Stimulated activated naive CD8-positive, alpha-beta T cell treated with anti-CD3 and anti-CD28 coated beads, Interleukin-15, amount 100 ng/mL, for 72 hours (primary cell): ENCODE measurements at regions not wholly inside any gene's neighbourhood (a gene's known extent, or its start where the extent isn't known, plus 50 kb on each side); places are given as distances from the start of the nearest gene placed in this dataset.
"Not testable (repeated sequence)": the region's sequence is repeated elsewhere in the genome, so short reads cannot be mapped to it uniquely, and the experiment has no call there.

ENCODE experiments used
- ATAC-seq: fragments of 150-1000 bp; cut with Tn5 transposase; 2 replicates; pipeline ENCODE4 v1.10.0; 2021; ENCODE audit warnings: mild to moderate bottlenecking, moderate library complexity
- DNase-seq, 2 donors: peaks; one replicate each; pipeline ENCODE4 v3.0.0; 2021 to 2022
- H3K27ac Mint-ChIP-seq, 2 donors: one replicate each; pipeline ENCODE4 v1.8.0; 2022; ENCODE audit warnings: mild to moderate bottlenecking in 2 of 2, mixed read lengths in 2 of 2, moderate library complexity in 2 of 2
- H3K27me3 Mint-ChIP-seq: one replicate; pipeline ENCODE4 v1.8.0; 2022; ENCODE audit warnings: mixed read lengths
- H3K4me1 Mint-ChIP-seq: one replicate; pipeline ENCODE4 v1.8.0; 2022; ENCODE audit warnings: mild to moderate bottlenecking, mixed read lengths
- H3K4me3 Mint-ChIP-seq, 2 donors: one replicate each; pipeline ENCODE4 v1.8.0; 2022; ENCODE audit warnings: mild to moderate bottlenecking in 2 of 2, mixed read lengths in 2 of 2, moderate library complexity in 1 of 2
- H3K9me3 Mint-ChIP-seq, 2 donors: one replicate each; pipeline ENCODE4 v1.8.0; 2022; ENCODE audit warnings: mixed read lengths in 2 of 2

GRCh38 chr2:120541553-120541932 lies 194.1 kb upstream of the GLI2 start:
- DNase-seq, result no peak
- H3K9me3 Mint-ChIP-seq, result no peaks in the 10 kb centered on the region
- H3K27ac Mint-ChIP-seq, result no peak overlapping the region
- H3K4me3 Mint-ChIP-seq, result no peak overlapping the region
- ATAC-seq, result peak; percentile 41
- H3K27me3 Mint-ChIP-seq, result peaks cover 18% of the 10 kb centered on the region
- no peaks in the 10 kb centered on the region for H3K4me1 Mint-ChIP-seq

GRCh38 chr2:120541972-120542670 lies 193.5 kb upstream of the GLI2 start:
- no peak overlapping the region for H3K4me3 Mint-ChIP-seq
- no peaks in the 10 kb centered on the region for H3K4me1 Mint-ChIP-seq
- ATAC-seq, result no peak
- no peak for DNase-seq
- H3K9me3 Mint-ChIP-seq, result no peaks in the 10 kb centered on the region
- H3K27ac Mint-ChIP-seq, result no peak overlapping the region
- H3K27me3 Mint-ChIP-seq, result peaks cover 22% of the 10 kb centered on the region

- Mint-ChIP-seq H3K27me3 (peaks cover 26% of the 10 kb centered on the region), H3K9me3 (no peaks in the 10 kb centered on the region), H3K4me3 (no peak overlapping the region), H3K4me1 (no peaks in the 10 kb centered on the region), H3K27ac (no peak overlapping the region)
- DNase-seq, result no peak
- no peak for ATAC-seq
Observed at GRCh38 chr2:120542911-120543527, 192.6 kb upstream of the GLI2 start.

GRCh38 chr2:120543899-120544298 lies 191.8 kb upstream of the GLI2 start:
- no peak overlapping the region for H3K4me3 Mint-ChIP-seq
- no peaks in the 10 kb centered on the region for H3K9me3 Mint-ChIP-seq
- no peak overlapping the region for H3K27ac Mint-ChIP-seq
- DNase-seq (no peak), ATAC-seq (no peak)
- peaks cover 26% of the 10 kb centered on the region for H3K27me3 Mint-ChIP-seq
- H3K4me1 Mint-ChIP-seq, result no peaks in the 10 kb centered on the region

- Mint-ChIP-seq H3K27ac (no peak overlapping the region), H3K27me3 (peaks cover 26% of the 10 kb centered on the region), H3K4me3 (no peak overlapping the region), H3K9me3 (no peaks in the 10 kb centered on the region), H3K4me1 (no peaks in the 10 kb centered on the region)
- no peak for DNase-seq
- ATAC-seq, result no peak
Observed at GRCh38 chr2:120544522-120544921, 191.1 kb upstream of the GLI2 start.

- ATAC-seq, DNase-seq, H3K4me3 Mint-ChIP-seq, H3K27ac Mint-ChIP-seq, H3K4me1 Mint-ChIP-seq, H3K9me3 Mint-ChIP-seq: not testable (repeated sequence)
- H3K27me3 Mint-ChIP-seq, result peaks cover 26% of the 10 kb centered on the region
Observed at GRCh38 chr2:120545007-120545406, 190.7 kb upstream of the GLI2 start.

- Mint-ChIP-seq H3K27ac (no peak overlapping the region), H3K9me3 (no peaks in the 10 kb centered on the region), H3K27me3 (peaks cover 26% of the 10 kb centered on the region), H3K4me3 (no peak overlapping the region), H3K4me1 (no peaks in the 10 kb centered on the region)
- ATAC-seq (no peak), DNase-seq (no peak)
Observed at GRCh38 chr2:120545521-120546047, 190.1 kb upstream of the GLI2 start.

GRCh38 chr2:120546048-120546864 lies 189.4 kb upstream of the GLI2 start:
- Mint-ChIP-seq H3K4me1 (no peaks in the 10 kb centered on the region), H3K4me3 (no peak overlapping the region), H3K27ac (peak overlapping the region in 1 of 2 donors; percentile 62), H3K9me3 (no peaks in the 10 kb centered on the region), H3K27me3 (peaks cover 26% of the 10 kb centered on the region)
- ATAC-seq, result no peak
- no peak for DNase-seq

GRCh38 chr2:120546865-120547390 lies 188.7 kb upstream of the GLI2 start:
- no peak overlapping the region for H3K27ac Mint-ChIP-seq
- H3K4me3 Mint-ChIP-seq, result no peak overlapping the region
- ATAC-seq, result no peak
- H3K4me1 Mint-ChIP-seq, result no peaks in the 10 kb centered on the region
- peaks cover 26% of the 10 kb centered on the region for H3K27me3 Mint-ChIP-seq
- DNase-seq, result no peak
- H3K9me3 Mint-ChIP-seq, result no peaks in the 10 kb centered on the region

GRCh38 chr2:120547662-120548061 lies 188.0 kb upstream of the GLI2 start:
- no peak for ATAC-seq
- Mint-ChIP-seq H3K9me3 (no peaks in the 10 kb centered on the region), H3K27me3 (peaks cover 28% of the 10 kb centered on the region), H3K4me1 (peaks cover under 1% of the 10 kb centered on the region), H3K27ac (no peak overlapping the region), H3K4me3 (no peak overlapping the region)
- DNase-seq, result no peak

GRCh38 chr2:120548627-120549608 lies 186.8 kb upstream of the GLI2 start:
- ATAC-seq, result no peak
- Mint-ChIP-seq H3K27ac (no peak overlapping the region), H3K4me3 (no peak overlapping the region)

GRCh38 chr2:120549841-120550240 lies 185.8 kb upstream of the GLI2 start:
- Mint-ChIP-seq H3K27ac (no peak overlapping the region), H3K4me3 (no peak overlapping the region), H3K9me3 (no peaks in the 10 kb centered on the region), H3K4me1 (peaks cover 7% of the 10 kb centered on the region), H3K27me3 (peaks cover 37% of the 10 kb centered on the region)
- no peak for DNase-seq
- no peak for ATAC-seq

More at GRCh38 chr2:120548627-120549608, 186.8 kb upstream of the GLI2 start:
- H3K4me1 Mint-ChIP-seq, result peaks cover 7% of the 10 kb centered on the region
- peaks cover 38% of the 10 kb centered on the region for H3K27me3 Mint-ChIP-seq
- DNase-seq, result no peak
- H3K9me3 Mint-ChIP-seq, result no peaks in the 10 kb centered on the region

GRCh38 chr2:120550282-120550681 lies 185.4 kb upstream of the GLI2 start:
- Mint-ChIP-seq H3K4me3 (no peak overlapping the region), H3K27ac (no peak overlapping the region), H3K9me3 (no peaks in the 10 kb centered on the region), H3K4me1 (peaks cover 7% of the 10 kb centered on the region), H3K27me3 (peaks cover 41% of the 10 kb centered on the region)
- DNase-seq (no peak), ATAC-seq (no peak)

- Mint-ChIP-seq H3K4me3 (no peak overlapping the region), H3K9me3 (no peaks in the 10 kb centered on the region), H3K4me1 (peaks cover 7% of the 10 kb centered on the region), H3K27me3 (peaks cover 39% of the 10 kb centered on the region), H3K27ac (no peak overlapping the region)
- ATAC-seq (no peak), DNase-seq (no peak)
Observed at GRCh38 chr2:120550893-120551446, 184.7 kb upstream of the GLI2 start.
